ENCODE measurements at regions not wholly inside any gene's neighbourhood (a gene's known extent, or its start where the extent isn't known, plus 50 kb on each side); places are given as distances from the start of the nearest gene placed in this dataset.

GRCh38 chr6:169960886-169961611, 209.6 kb downstream of the ERMARD start:
- WGBS, 2 donors: 87 to 92% methylated on average over 12 of the region's 12 CpGs
- TF ChIP-seq CTCF (IDR thresholded peaks at IDR 0.05; ENCODE audit: control extremely low read depth, extremely low read depth): no peak
- ATAC-seq (ENCODE audit: insufficient read depth, low FRiP score) (no peak), DNase-seq (peak in 1 of 3 donors; percentile 44)
- peaks cover 0 to 12% (median 0%) of the 10 kb centered on the region in 5 donors for H3K4me1 ChIP-seq (ENCODE audit: control insufficient read depth in 5 of 5, insufficient read depth in 5 of 5, low read length in 5 of 5)
- no peaks in the 10 kb centered on the region for H3K36me3 ChIP-seq (ENCODE audit: control insufficient read depth in 4 of 4, insufficient read depth in 4 of 4, low read length in 4 of 4)
- no peak overlapping the region for H3K27ac ChIP-seq (ENCODE audit: low read depth in 1 of 2, low read length in 1 of 2)
- H3K9me3 ChIP-seq (ENCODE audit: control insufficient read depth in 4 of 4, insufficient read depth in 3 of 4, low read length in 3 of 4): peaks cover 0 to 2% (median 0%) of the 10 kb centered on the region in 4 donors
- H3K4me3 ChIP-seq: no peak overlapping the region
- H3K9ac ChIP-seq (ENCODE audit: insufficient read depth in 1 of 2, low read length in 2 of 2): no peak overlapping the region
- peaks cover 0 to 39% (median 4%) of the 10 kb centered on the region in 3 donors for H3K27me3 ChIP-seq (ENCODE audit: control insufficient read depth in 3 of 3, insufficient read depth in 3 of 3, low read length in 2 of 3)

GRCh38 chr6:169960521-169960885, 209.1 kb downstream of the ERMARD start:
- no peak overlapping the region for H3K27ac ChIP-seq (ENCODE audit: low read depth in 1 of 2, low read length in 1 of 2)
- peaks cover 0 to 12% (median 0%) of the 10 kb centered on the region in 5 donors for H3K4me1 ChIP-seq (ENCODE audit: control insufficient read depth in 5 of 5, insufficient read depth in 5 of 5, low read length in 5 of 5)
- peaks cover 0 to 41% (median 4%) of the 10 kb centered on the region in 3 donors for H3K27me3 ChIP-seq (ENCODE audit: control insufficient read depth in 3 of 3, insufficient read depth in 3 of 3, low read length in 2 of 3)
- H3K36me3 ChIP-seq (ENCODE audit: control insufficient read depth in 4 of 4, insufficient read depth in 4 of 4, low read length in 4 of 4): no peaks in the 10 kb centered on the region
- no peak for TF ChIP-seq CTCF (IDR thresholded peaks at IDR 0.05; ENCODE audit: control extremely low read depth, extremely low read depth)
- H3K9ac ChIP-seq (ENCODE audit: insufficient read depth in 1 of 2, low read length in 2 of 2): no peak overlapping the region
- DNase-seq (no peak), ATAC-seq (ENCODE audit: insufficient read depth, low FRiP score) (no peak)
- H3K9me3 ChIP-seq (ENCODE audit: control insufficient read depth in 4 of 4, insufficient read depth in 3 of 4, low read length in 3 of 4): peaks cover 0 to 2% (median 0%) of the 10 kb centered on the region in 4 donors
- 89 to 90% methylated on average over 10 of the region's 10 CpGs for WGBS, 2 donors
- H3K4me3 ChIP-seq: no peak overlapping the region

- no peaks in the 10 kb centered on the region for H3K36me3 ChIP-seq (ENCODE audit: control insufficient read depth in 4 of 4, insufficient read depth in 4 of 4, low read length in 4 of 4)
- peaks cover 0 to 12% (median 0%) of the 10 kb centered on the region in 5 donors for H3K4me1 ChIP-seq (ENCODE audit: control insufficient read depth in 5 of 5, insufficient read depth in 5 of 5, low read length in 5 of 5)
- peaks cover 0 to 2% (median 0%) of the 10 kb centered on the region in 4 donors for H3K9me3 ChIP-seq (ENCODE audit: control insufficient read depth in 4 of 4, insufficient read depth in 3 of 4, low read length in 3 of 4)
- DNase-seq: no peak
- H3K27ac ChIP-seq (ENCODE audit: low read depth in 1 of 2, low read length in 1 of 2): no peak overlapping the region
- no peak overlapping the region for H3K4me3 ChIP-seq
- WGBS, 2 donors: 91 to 93% methylated on average over 4 of the region's 4 CpGs
- ATAC-seq (ENCODE audit: insufficient read depth, low FRiP score): no peak
- H3K27me3 ChIP-seq (ENCODE audit: control insufficient read depth in 3 of 3, insufficient read depth in 3 of 3, low read length in 2 of 3): peaks cover 0 to 40% (median 4%) of the 10 kb centered on the region in 3 donors
- TF ChIP-seq CTCF (IDR thresholded peaks at IDR 0.05; ENCODE audit: control extremely low read depth, extremely low read depth): no peak
- H3K9ac ChIP-seq (ENCODE audit: insufficient read depth in 1 of 2, low read length in 2 of 2): no peak overlapping the region
Observed at GRCh38 chr6:169960003-169960344, 208.6 kb downstream of the ERMARD start.

Measured in lung (tissue), 11 donors.